Adrenal gland (tissue), 5 donors: ENCODE measurements at regions not wholly inside any gene's neighbourhood (a gene's known extent, or its start where the extent isn't known, plus 50 kb on each side); places are given as distances from the start of the nearest gene placed in this dataset.

ENCODE experiments used
- POLR2A ChIP-seq, 2 donors: fragments of 450-650 bp; IDR thresholded peaks; one replicate each; pipeline ENCODE4 v1.6.1; 2017; ENCODE audit warnings: antibody characterized with exemption in 2 of 2, mild to moderate bottlenecking in 2 of 2, moderate library complexity in 1 of 2
- TF ChIP-seq, protein P1 (sequence below), 6 experiments: fragments of 450-650 bp in 4 of 6; fragments of 200-600 bp in 2 of 6; sonication (generic) in 1 of 6; IDR thresholded peaks; 1 replicate in 5 of 6; 2 replicates in 1 of 6; pipeline versions ENCODE4 v1.5.1 to v1.8.0; 2016 to 2021; ENCODE audit warnings: antibody characterized with exemption in 6 of 6, mild to moderate bottlenecking in 2 of 6, moderate library complexity in 1 of 6
- donor health status: DM: no; HTN: no; CAD: no.

DNA sequence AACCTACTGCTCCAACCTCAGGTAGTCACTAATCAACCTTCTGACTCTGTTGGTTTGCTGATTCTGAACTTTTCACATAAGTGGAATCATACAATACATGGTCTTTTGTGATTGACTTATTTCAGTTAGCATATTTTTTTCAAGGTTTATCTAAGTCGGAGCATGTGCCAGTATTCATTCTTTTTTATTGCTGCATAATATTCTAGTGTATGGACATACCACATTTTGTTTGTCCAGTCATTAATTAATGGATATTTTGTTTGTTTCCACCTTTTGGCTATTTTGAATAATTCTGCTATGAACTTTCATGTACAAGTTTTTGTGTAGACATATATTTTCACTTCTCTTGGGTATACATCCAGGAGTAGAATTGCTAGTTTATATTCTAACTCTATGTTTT, 53.0 kb upstream of the LRRN2 start:
- no peak for TF ChIP-seq POLR2A (IDR thresholded peaks at IDR 0.05)
- TF ChIP-seq, protein P1, sequence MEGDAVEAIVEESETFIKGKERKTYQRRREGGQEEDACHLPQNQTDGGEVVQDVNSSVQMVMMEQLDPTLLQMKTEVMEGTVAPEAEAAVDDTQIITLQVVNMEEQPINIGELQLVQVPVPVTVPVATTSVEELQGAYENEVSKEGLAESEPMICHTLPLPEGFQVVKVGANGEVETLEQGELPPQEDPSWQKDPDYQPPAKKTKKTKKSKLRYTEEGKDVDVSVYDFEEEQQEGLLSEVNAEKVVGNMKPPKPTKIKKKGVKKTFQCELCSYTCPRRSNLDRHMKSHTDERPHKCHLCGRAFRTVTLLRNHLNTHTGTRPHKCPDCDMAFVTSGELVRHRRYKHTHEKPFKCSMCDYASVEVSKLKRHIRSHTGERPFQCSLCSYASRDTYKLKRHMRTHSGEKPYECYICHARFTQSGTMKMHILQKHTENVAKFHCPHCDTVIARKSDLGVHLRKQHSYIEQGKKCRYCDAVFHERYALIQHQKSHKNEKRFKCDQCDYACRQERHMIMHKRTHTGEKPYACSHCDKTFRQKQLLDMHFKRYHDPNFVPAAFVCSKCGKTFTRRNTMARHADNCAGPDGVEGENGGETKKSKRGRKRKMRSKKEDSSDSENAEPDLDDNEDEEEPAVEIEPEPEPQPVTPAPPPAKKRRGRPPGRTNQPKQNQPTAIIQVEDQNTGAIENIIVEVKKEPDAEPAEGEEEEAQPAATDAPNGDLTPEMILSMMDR (IDR thresholded peaks at IDR 0.05), result no peak
